GM21360 (cell line): ENCODE measurements at regions not wholly inside any gene's neighbourhood (a gene's known extent, or its start where the extent isn't known, plus 50 kb on each side); places are given as distances from the start of the nearest gene placed in this dataset.

ENCODE experiments used
- ATAC-seq: cut with Tn5 transposase; IDR thresholded peaks from one replicate; pipeline ENCODE4 v1.9.1; 2021; ENCODE audit warnings: mild to moderate bottlenecking, moderate library complexity; ENCODE audit not compliant: unreplicated experiment

DNA sequence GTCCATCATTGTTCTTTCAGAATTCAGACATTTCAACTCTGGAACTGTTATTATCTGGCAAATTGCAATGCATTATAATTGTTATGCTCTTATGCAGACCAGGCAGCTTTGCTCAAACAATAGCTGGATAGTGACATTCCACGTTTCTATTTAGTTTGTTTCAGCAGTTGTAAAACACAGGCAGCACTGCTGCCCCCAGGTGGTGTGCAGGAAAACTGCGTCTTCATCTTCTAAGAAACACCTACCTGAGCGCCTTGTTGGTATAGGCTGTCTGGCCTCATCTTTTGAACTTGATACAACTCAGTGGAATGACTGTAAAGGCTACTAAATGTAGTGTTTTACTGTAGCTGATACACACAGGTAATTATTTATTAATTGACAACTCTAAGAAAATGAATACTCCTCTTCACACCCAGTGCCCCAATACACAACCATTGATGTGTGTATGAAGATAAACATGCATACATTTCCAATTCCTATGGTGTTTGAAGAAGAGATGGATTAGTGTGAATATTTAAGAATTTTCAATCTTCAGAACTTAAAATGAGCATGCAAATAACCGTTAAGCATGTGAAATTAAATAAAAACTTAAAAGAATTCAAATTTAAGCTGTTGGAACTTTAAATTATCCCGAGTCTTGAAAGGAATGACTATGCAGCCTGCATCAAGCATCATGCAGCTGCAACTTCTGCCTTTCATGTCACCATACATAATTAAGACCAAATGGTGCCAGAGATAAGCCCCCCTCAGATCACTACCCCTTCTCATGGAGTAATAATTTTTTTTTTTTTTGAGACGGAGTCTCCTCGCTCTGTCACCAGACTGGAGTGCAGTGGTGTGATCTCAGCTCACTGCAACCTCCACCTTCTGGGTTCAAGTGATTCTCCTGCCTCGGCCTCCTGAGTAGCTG is 85.6 kb downstream of the CD8B2 start:
- no peak for ATAC-seq

DNA sequence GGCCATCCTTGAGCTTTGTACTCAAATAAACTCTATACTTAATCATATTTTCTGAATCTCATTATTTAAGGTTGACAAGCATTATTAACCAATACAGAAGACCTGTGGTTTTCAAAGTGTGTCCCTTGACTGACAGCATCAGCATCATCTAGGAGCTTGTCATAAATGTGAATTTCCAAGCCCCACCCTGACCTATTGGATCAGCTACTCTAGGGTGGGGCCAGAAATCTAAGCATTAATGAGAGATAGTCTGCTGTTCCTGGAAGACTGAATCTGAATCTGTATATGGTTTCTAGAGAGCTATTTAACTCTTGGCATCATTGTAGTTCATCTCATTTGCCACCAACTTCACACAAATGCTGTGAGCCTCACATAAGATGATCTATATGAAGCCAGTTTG is 86.6 kb downstream of the CD8B2 start:
- ATAC-seq, result no peak

DNA sequence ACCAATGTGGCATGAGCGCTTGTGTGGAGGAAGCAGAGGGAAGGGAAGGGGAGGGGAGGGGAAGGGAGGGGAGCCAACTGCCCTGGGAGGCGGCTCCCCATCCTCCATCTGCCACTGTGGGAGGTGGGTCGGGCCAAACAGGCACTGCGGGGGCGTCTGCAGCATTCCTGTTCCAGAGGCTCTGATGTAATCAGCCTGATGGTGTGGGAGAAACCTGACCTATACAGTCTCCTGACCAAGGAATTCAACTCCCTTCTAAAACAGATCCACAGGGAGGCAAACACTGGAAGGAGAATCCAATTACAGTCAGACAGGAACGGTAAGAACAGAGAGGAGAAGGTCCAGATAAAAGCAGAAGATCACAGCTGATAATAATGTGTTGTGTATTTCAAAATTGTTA is 88.8 kb downstream of the CD8B2 start:
- no peak for ATAC-seq

- ATAC-seq, result no peak
These were observed 90.1 kb downstream of the CD8B2 start for GRCh38 chr2:106577255-106577651.

DNA sequence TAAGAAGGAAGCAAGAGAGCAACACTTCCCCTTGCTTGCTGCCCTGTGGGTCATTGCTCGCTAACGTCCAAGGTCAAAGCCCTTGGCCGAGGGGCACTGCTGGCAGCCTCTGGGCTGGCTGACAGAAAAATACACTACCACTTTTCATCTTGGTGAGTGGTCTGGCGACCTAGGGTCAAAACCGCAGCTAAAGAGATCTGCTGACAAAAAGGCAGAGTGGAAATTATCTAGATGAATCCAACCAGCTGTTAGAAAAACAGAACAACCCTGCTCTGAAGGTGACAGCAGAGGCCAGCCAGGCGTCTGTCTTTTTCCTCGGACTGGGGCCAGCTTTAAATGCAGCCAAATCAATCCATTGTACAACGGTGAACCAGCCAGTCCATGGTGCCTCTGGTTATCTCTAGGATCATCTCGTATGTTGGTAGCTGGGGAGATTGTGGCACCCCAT is 92.6 kb downstream of the CD8B2 start:
- ATAC-seq, result no peak

DNA sequence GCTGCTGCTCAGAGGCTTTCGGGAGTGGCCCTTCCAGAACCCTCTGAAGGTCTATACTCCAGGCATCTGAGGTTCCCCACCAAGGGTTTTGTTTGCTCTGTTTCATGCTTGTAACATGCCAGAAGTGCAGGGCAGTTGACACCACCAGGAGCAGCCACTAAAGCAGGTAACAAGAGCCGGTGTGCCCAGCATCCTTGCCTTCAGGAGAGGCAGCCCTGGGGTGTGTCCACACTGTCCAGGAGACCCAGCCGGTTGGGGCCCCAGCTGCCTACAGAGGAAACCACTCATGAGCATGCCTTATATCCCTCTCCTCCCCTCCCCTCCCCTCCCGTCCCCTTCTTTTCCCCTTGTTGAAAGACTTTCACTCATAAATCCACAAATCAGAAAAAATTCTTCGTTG is 93.1 kb downstream of the CD8B2 start:
- no peak for ATAC-seq

DNA sequence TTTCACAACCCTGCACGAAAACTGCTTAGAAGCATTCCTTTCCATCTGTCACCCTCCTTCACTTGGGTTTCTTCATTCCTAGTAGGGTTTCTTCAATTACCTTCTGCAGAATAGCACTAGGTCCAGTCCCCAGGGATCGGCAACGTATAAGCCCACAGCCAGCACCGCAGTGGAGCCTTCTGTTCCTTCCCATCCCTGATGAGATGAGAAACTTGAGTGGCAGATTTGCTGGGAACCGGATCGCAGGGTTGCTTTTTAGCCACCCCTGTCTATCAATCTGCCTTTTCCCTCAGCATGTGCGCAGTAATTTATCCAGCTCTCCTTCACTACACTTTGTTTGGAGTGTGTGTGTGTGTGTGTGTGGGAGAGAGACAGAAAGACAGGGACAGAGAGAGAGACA is 94.2 kb downstream of the CD8B2 start:
- no peak for ATAC-seq

DNA sequence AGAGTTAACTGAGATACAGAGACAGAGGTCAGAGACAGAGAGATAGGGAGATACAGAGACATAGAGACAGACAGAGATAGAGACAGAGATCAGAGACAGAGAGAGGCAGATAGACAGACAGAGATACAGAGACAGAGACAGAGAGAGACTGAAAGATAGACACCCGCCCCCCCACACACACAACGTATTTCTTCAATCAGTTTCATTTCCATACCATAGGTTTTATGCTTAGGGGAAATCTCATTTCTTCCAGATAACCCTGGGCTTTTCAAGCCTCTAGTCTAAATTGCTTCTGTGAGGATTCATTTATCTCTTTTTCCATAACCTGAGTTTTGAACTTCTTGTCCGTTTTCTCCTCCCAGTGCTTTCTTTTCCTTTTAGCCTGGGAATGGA is 94.6 kb downstream of the CD8B2 start:
- no peak for ATAC-seq

DNA sequence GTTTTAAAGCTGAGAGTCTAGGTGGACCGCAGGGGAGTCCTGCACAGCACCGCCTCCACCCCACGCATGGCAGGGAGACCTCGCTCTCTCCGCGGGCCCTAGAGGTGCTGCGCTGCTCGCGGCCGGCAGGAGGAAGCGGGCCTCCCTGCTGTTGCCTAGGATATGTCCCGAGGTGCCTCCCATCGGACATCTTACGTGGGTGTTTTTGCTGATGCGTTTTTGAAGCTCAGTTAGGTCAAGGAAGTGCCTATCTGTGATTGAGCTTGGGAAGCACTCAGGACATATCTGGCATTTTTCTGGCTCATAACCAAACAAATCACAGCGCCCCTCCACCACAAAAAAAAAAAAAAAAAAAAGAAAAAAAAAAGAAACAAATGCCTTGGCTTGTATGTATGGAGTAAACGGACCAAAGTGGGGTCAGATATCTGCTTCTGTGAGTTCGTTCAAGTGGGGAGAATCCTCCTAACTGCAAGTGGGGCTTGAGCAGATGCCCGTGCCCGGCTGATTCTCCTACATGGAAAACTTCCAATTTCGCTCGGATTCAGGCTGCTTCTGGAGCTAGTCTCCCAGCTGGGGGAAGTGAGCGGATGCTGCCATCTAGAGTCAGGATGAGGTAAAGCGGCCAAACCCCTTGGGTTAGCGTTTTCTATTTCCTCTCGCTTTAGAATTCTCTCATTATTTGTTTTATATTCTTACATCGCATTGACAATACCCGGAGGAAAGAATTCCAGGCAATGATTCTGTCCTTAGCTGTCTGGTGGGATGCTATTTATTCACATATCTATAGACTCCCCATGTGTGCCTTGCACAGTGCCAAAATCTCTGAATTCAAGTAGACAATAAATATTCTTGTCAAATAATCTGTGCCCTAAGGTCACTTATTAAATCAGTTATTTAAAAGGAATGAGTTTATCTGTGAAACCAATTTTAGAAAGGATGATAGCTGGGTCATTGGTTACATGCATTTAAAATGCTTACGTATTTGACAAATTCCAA is 95.3 kb downstream of the CD8B2 start:
- ATAC-seq, result peak; percentile 83

- ATAC-seq, result no peak
These were observed 97.3 kb downstream of the CD8B2 start for GRCh38 chr2:106584304-106584954.

DNA sequence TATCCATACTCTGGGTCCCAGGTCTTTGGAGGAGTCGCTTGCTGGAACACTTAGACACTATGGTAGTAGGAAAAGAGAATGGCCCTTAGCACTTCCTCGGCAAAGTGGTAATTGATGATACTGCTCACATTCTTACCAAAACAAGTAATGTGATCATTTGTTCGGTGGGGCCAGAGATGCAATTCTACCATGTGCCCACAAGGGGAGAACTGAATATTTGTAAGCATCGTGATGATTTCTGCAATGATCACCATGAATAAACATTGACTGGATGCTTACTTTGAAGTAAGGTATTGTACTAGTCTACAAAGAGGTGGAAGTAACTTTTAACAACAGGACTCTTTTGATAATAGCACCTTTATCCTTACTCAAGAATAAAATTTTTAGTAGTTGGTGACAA is 109.7 kb downstream of the CD8B2 start:
- no peak for ATAC-seq

DNA sequence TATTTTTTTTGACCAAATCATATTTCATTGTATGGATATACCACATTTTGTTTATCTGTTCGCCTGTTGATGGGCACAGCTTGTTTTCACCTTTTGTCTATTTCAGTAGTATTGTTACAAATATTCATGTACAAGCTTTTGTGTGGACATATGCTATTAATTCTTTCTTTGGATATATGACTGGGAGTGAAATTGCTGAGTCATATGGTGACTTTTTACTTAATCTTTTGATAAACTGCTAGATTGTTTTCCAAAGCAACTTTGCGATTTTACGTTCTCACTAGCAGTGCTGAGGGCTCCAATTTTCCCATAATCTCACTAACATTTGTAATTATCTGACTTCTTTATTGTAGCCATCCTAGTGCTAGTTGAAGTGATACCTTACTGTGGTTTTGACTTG is 112.4 kb downstream of the CD8B2 start:
- no peak for ATAC-seq

DNA sequence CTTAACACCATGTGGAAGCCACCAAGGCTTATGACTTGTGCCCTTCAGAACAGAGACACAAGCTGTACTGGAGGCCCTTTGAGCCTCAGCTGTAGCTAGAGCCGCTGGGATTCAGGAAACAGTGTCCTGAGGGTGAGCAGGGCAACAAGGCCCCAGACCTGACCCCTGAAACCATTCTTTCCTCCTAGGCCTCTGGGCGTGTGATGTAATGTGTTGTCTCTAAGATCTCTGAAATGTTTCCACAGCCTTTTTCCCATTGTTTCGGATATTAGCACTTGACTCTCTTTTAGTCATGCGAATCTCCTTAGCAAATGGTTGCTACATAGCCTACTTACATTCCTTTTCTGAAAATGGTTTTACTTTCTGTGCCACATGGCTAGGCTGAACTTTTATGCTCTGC is 114.9 kb downstream of the CD8B2 start:
- no peak for ATAC-seq

GRCh38 chr2:106606652-106607051 is 119.5 kb downstream of the CD8B2 start:
- no peak for ATAC-seq

GRCh38 chr2:106607371-106607770 is 120.2 kb downstream of the CD8B2 start:
- ATAC-seq, result no peak

DNA sequence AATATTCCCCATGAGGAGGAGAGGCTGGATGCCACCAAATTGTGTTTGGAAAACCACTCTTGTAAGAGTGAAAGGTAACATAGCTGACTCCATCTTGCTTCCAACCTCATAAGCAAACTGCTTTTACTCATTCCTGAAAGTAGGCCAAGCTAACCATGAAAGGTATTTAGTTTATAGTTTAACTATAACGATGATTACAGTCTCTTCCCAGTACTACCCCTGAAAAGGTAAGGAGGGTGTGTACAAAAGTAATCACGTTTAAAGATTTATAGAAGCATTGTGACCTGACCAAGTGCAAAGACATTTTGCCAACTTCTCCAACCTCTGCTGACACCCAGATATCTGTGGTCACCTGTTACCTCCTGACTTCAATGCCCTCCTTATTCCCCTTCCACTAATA is 122.6 kb downstream of the CD8B2 start:
- ATAC-seq, result no peak

- ATAC-seq, result no peak
These were observed 127.5 kb downstream of the CD8B2 start for GRCh38 chr2:106614511-106615291.

GRCh38 chr2:106618614-106619013 is 131.4 kb downstream of the CD8B2 start:
- ATAC-seq, result no peak

GRCh38 chr2:106623456-106623855 is 136.3 kb downstream of the CD8B2 start:
- no peak for ATAC-seq

GRCh38 chr2:106624787-106625380 is 137.7 kb downstream of the CD8B2 start:
- no peak for ATAC-seq
